Gastrocnemius medialis (tissue), 4 donors: ENCODE measurements at regions not wholly inside any gene's neighbourhood (a gene's known extent, or its start where the extent isn't known, plus 50 kb on each side); places are given as distances from the start of the nearest gene placed in this dataset.

Experiments used
- POLR2A ChIP-seq, 2 donors: fragments of 450-650 bp; IDR thresholded peaks; one replicate each; pipeline ENCODE4 v1.6.1; 2017; ENCODE audit warnings: antibody characterized with exemption in 2 of 2, mild to moderate bottlenecking in 2 of 2, moderate library complexity in 2 of 2
- TF ChIP-seq, protein P1 (sequence below), 5 experiments: fragments of 450-650 bp in 3 of 5; fragments of 200-600 bp in 2 of 5; sonication (generic) in 2 of 5; IDR thresholded peaks in 4 of 5; conservative IDR thresholded peaks in 1 of 5; 1 replicate in 4 of 5; 2 replicates in 1 of 5; pipeline ENCODE4 v1.5.1; 2016 to 2019; ENCODE audit warnings: antibody characterized with exemption in 5 of 5, mild to moderate bottlenecking in 3 of 5, moderate library complexity in 3 of 5

DNA sequence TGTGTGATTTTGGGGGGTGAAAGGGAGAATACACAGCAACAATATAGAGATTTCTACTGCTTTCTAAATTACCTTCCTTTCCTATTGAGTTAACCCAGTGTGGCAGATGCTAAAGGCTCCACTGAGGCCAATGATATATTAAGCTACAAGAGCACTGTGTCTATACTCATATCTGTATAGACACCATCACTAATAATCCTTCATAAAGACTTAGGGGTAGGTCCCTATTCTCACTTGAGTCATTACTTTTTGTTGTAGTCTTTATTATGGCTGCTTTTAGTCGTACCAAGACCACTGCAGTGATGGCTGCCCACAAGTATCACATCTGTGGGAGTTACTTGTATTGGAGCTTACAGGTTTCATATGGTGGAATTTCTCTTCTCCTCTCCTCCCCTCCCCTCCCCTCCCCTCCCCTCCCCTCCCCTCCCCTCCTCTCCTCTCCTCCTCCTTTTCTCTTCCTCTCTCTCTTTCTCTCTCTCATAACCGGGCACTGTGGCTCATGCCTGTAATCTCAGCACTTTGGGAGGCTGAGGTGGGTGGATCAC, 637.6 kb downstream of the ADCYAP1 start:
- TF ChIP-seq, protein P1, sequence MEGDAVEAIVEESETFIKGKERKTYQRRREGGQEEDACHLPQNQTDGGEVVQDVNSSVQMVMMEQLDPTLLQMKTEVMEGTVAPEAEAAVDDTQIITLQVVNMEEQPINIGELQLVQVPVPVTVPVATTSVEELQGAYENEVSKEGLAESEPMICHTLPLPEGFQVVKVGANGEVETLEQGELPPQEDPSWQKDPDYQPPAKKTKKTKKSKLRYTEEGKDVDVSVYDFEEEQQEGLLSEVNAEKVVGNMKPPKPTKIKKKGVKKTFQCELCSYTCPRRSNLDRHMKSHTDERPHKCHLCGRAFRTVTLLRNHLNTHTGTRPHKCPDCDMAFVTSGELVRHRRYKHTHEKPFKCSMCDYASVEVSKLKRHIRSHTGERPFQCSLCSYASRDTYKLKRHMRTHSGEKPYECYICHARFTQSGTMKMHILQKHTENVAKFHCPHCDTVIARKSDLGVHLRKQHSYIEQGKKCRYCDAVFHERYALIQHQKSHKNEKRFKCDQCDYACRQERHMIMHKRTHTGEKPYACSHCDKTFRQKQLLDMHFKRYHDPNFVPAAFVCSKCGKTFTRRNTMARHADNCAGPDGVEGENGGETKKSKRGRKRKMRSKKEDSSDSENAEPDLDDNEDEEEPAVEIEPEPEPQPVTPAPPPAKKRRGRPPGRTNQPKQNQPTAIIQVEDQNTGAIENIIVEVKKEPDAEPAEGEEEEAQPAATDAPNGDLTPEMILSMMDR (IDR thresholded peaks at IDR 0.05 in 4 of 5, conservative IDR thresholded peaks at IDR 0.05 in 1 of 5): no peak
- TF ChIP-seq POLR2A (IDR thresholded peaks at IDR 0.05): no peak
